Loucy (cell line): ENCODE measurements at regions not wholly inside any gene's neighbourhood (a gene's known extent, or its start where the extent isn't known, plus 50 kb on each side); places are given as distances from the start of the nearest gene placed in this dataset.

Experiments
- H2AFZ ChIP-seq: fragments of 200-600 bp; sonication (generic); 2 replicates; pipeline ENCODE4 v1.6.0; 2016; ENCODE audit warnings: antibody characterized with exemption, mild to moderate bottlenecking, low read length, moderate library complexity
- H3F3A ChIP-seq: fragments of 200-600 bp; 2 replicates; pipeline ENCODE4 v1.6.0; 2016; ENCODE audit warnings: antibody characterized with exemption, low read depth, mild to moderate bottlenecking
- H3K27me3 ChIP-seq: fragments of 200-600 bp; sonication (generic); 2 replicates; pipeline ENCODE4 v1.6.1; 2014; ENCODE audit warnings: low read length, mild to moderate bottlenecking; ENCODE audit not compliant: insufficient read depth, poor library complexity, severe bottlenecking
- H3K36me3 ChIP-seq: fragments of 200-600 bp; sonication (generic); 2 replicates; pipeline ENCODE4 v1.6.1; 2016; ENCODE audit warnings: low read length; ENCODE audit not compliant: insufficient read depth
- H3K4me1 ChIP-seq: fragments of 200-600 bp; sonication (generic); 2 replicates; pipeline ENCODE4 v1.5.1; 2014; ENCODE audit warnings: low read length, mild to moderate bottlenecking; ENCODE audit not compliant: insufficient read depth, poor library complexity, severe bottlenecking
- H3K4me2 ChIP-seq: fragments of 200-600 bp; sonication (generic); 2 replicates; pipeline ENCODE4 v1.6.0; 2014; ENCODE audit warnings: antibody characterized with exemption, low read length, low read depth, mild to moderate bottlenecking; ENCODE audit not compliant: poor library complexity, severe bottlenecking
- H3K4me3 ChIP-seq: fragments of 200-600 bp; sonication (generic); 2 replicates; pipeline ENCODE4 v1.5.1; 2014; ENCODE audit warnings: low read length, mild to moderate bottlenecking, mixed read lengths; ENCODE audit not compliant: poor library complexity, severe bottlenecking
- H3K79me2 ChIP-seq: fragments of 200-600 bp; sonication (generic); 2 replicates; pipeline ENCODE4 v1.6.1; 2014; ENCODE audit warnings: low read length; ENCODE audit not compliant: insufficient read depth
- H3K9ac ChIP-seq: fragments of 200-600 bp; sonication (generic); 2 replicates; pipeline ENCODE4 v1.6.0; 2014; ENCODE audit warnings: mild to moderate bottlenecking, low read depth, low read length, moderate library complexity; ENCODE audit not compliant: poor library complexity, severe bottlenecking
- H3K9me2 ChIP-seq: fragments of 200-600 bp; sonication (generic); replicated peaks from 2 replicates; pipeline ENCODE4 v1.6.1; 2016; ENCODE audit warnings: low read depth, low read length, mixed read lengths
- H3K9me3 ChIP-seq: fragments of 200-600 bp; sonication (generic); 2 replicates; pipeline ENCODE4 v1.6.1; 2014; ENCODE audit warnings: mild to moderate bottlenecking, antibody characterized with exemption, low read length, low read depth; ENCODE audit not compliant: insufficient read depth
- H4K20me1 ChIP-seq: fragments of 200-600 bp; sonication (generic); 2 replicates; pipeline ENCODE4 v1.6.0; 2014; ENCODE audit warnings: antibody characterized with exemption, low read length, mild to moderate bottlenecking; ENCODE audit not compliant: insufficient read depth, poor library complexity, severe bottlenecking
- EZH2phosphoT487 ChIP-seq: fragments of 200-600 bp; IDR thresholded peaks from 2 replicates; pipeline ENCODE4 v1.6.1; 2018; ENCODE audit warnings: antibody characterized with exemption, mild to moderate bottlenecking, moderate library complexity, borderline replicate concordance
- TF ChIP-seq, protein P1 (sequence below): fragments of 200-600 bp; sonication (generic); conservative IDR thresholded peaks from 2 replicates; pipeline ENCODE4 v1.5.1; 2014; ENCODE audit warnings: mild to moderate bottlenecking, antibody characterized with exemption, low read length

DNA sequence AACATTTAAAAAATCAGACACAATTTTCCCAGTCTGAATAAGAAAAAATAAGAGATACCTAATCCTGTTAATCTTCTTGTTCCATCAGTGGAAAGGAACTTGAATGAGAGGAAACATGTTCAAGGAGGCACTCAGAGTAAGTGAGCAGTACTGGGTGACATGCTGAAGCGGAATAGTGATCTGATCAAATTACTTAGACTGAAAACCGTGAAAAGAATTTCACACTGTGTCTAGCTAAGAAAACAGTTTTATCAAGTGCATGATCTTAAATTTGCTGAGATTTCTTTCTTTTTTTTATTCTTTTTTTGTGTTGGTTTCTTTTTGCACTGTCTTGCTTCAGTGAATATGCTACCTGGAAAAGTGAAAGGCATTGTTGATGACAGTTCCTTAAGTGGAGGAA is 249.5 kb upstream of the SLC10A2 start:
- Histone ChIP-seq H4K20me1 (no peaks in the 10 kb centered on the region), H2AFZ (no peak overlapping the region), H3K4me3 (no peak overlapping the region), H3K4me1 (no peaks in the 10 kb centered on the region), H3K79me2 (no peaks in the 10 kb centered on the region), H3K9me3 (no peaks in the 10 kb centered on the region), H3F3A (no peaks in the 10 kb centered on the region), H3K9ac (no peak overlapping the region), H3K27me3 (no peaks in the 10 kb centered on the region), H3K36me3 (no peaks in the 10 kb centered on the region), H3K4me2 (no peak overlapping the region), H3K9me2 (no peaks in the 10 kb centered on the region)
- no peak for TF ChIP-seq EZH2phosphoT487
- TF ChIP-seq, protein P1, sequence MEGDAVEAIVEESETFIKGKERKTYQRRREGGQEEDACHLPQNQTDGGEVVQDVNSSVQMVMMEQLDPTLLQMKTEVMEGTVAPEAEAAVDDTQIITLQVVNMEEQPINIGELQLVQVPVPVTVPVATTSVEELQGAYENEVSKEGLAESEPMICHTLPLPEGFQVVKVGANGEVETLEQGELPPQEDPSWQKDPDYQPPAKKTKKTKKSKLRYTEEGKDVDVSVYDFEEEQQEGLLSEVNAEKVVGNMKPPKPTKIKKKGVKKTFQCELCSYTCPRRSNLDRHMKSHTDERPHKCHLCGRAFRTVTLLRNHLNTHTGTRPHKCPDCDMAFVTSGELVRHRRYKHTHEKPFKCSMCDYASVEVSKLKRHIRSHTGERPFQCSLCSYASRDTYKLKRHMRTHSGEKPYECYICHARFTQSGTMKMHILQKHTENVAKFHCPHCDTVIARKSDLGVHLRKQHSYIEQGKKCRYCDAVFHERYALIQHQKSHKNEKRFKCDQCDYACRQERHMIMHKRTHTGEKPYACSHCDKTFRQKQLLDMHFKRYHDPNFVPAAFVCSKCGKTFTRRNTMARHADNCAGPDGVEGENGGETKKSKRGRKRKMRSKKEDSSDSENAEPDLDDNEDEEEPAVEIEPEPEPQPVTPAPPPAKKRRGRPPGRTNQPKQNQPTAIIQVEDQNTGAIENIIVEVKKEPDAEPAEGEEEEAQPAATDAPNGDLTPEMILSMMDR, result no peak

DNA sequence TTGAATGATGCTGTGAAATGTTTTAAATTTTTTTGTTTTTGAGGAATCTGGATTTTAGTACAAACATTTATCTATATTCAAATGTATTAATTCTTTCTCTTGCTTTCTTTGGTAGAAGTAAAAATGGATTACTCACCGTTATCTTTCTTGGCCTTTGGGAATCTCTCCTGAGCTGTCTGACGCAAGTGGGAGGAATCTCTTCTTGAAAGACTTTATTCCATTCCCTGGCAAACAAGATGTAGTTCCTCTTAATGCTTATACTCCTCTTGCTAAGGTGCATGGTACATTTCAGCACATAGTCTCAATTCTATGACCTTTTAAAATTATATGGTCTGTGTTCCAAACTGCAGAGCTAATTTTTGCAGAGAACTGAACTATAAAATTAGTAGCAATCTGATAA is 246.2 kb upstream of the SLC10A2 start:
- no peaks in the 10 kb centered on the region for H3K9me2 ChIP-seq
- H3K9me3 ChIP-seq, result no peaks in the 10 kb centered on the region
- H3K36me3 ChIP-seq, result no peaks in the 10 kb centered on the region

DNA sequence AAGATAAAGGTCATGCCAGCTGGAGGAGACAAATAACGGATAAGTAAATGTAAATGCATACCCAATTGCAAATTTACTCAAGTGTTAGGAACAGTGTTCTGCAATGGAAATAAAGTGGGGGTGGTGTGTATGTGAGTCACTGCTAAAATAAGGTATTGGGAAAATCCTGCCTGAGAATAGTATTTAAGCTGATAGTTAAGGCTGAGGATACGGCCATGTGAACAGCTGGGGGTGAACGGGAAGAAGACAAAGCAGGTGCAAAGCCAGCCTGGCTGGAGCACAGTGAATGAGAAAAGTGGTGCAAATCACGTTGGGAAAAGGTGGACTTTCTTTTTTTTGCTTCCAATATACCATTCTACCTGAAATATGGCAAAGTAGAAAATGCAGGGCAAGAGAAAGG is 242.4 kb upstream of the SLC10A2 start:
- H3K27me3 ChIP-seq, result no peaks in the 10 kb centered on the region
- no peaks in the 10 kb centered on the region for H3K9me3 ChIP-seq
- no peaks in the 10 kb centered on the region for H3K36me3 ChIP-seq
- no peak overlapping the region for H3K4me2 ChIP-seq
- H2AFZ ChIP-seq, result no peak overlapping the region
- no peak overlapping the region for H3K9ac ChIP-seq
- no peaks in the 10 kb centered on the region for H4K20me1 ChIP-seq
- H3K4me1 ChIP-seq, result no peaks in the 10 kb centered on the region
- H3F3A ChIP-seq, result no peaks in the 10 kb centered on the region
- no peak overlapping the region for H3K4me3 ChIP-seq
- H3K79me2 ChIP-seq, result no peaks in the 10 kb centered on the region
- H3K9me2 ChIP-seq, result no peaks in the 10 kb centered on the region
- TF ChIP-seq, protein P1, result no peak
- TF ChIP-seq EZH2phosphoT487, result no peak

More for the DNA sequence above, 246.2 kb upstream of the SLC10A2 start:
- no peak for TF ChIP-seq EZH2phosphoT487
- TF ChIP-seq, protein P1, result no peak
- Histone ChIP-seq H3K4me3 (no peak overlapping the region), H3K4me1 (no peaks in the 10 kb centered on the region), H3K27me3 (no peaks in the 10 kb centered on the region), H2AFZ (no peak overlapping the region), H3K79me2 (no peaks in the 10 kb centered on the region), H4K20me1 (no peaks in the 10 kb centered on the region), H3F3A (no peaks in the 10 kb centered on the region), H3K4me2 (no peak overlapping the region), H3K9ac (no peak overlapping the region)
